ENCODE measurements at regions not wholly inside any gene's neighbourhood (a gene's known extent, or its start where the extent isn't known, plus 50 kb on each side); places are given as distances from the start of the nearest gene placed in this dataset.

DNA sequence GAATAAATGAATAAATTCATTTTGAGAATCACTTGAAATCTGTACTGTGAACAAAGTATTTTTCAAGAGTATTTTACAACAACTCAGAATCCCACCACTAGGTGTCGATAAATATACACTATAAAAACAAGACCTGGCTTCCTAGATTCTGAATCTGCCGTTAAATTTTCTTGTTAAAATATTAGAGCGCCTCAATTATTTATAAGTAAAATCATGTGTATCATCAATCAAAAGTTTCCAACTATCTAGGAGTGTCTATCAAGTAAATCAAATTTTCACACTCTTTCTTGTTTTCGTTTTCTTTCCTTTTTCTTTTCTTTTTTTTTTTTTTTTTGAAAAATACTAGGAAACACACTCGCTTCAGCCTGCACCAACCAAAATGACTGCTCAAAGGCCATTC lies 179.2 kb upstream of the DCN start:
- TF ChIP-seq, protein P1, sequence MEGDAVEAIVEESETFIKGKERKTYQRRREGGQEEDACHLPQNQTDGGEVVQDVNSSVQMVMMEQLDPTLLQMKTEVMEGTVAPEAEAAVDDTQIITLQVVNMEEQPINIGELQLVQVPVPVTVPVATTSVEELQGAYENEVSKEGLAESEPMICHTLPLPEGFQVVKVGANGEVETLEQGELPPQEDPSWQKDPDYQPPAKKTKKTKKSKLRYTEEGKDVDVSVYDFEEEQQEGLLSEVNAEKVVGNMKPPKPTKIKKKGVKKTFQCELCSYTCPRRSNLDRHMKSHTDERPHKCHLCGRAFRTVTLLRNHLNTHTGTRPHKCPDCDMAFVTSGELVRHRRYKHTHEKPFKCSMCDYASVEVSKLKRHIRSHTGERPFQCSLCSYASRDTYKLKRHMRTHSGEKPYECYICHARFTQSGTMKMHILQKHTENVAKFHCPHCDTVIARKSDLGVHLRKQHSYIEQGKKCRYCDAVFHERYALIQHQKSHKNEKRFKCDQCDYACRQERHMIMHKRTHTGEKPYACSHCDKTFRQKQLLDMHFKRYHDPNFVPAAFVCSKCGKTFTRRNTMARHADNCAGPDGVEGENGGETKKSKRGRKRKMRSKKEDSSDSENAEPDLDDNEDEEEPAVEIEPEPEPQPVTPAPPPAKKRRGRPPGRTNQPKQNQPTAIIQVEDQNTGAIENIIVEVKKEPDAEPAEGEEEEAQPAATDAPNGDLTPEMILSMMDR (IDR thresholded peaks at IDR 0.05; ENCODE audit: insufficient read depth, low read length, severe bottlenecking): peak; percentile 27
- no peak for FAIRE-seq
- H3K36me3 ChIP-seq (ENCODE audit: control insufficient read depth, insufficient read depth, low read length): no peaks in the 10 kb centered on the region
- peaks cover 2% of the 10 kb centered on the region for H3K27me3 ChIP-seq (ENCODE audit: control insufficient read depth, insufficient read depth, low read length)
- DNase-seq (ENCODE audit: low read depth): peak; percentile 50
- H3K4me3 ChIP-seq (ENCODE audit: low read depth, low read length): no peak overlapping the region

DNA sequence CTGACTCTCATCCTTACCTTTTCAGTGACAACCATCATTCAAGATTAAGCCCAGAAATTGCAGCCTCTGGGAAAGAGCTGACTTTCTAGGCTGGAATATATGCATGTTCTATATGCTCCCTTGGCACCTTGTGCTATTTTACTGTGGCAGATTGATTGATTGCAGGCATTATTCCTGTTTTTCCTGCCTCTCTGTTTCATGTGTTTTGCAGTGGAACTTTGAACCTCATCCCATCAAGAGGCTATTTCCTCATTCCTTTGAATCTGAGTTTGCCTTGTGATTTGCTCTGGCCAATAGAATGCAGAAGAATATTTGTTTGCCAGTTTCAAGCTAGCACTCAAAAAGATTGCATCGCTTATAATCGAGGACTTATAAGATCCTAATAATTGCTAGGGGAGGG lies 174.8 kb upstream of the DCN start:
- H3K36me3 ChIP-seq (ENCODE audit: control insufficient read depth, insufficient read depth, low read length): no peaks in the 10 kb centered on the region
- H3K27me3 ChIP-seq (ENCODE audit: control insufficient read depth, insufficient read depth, low read length): peaks cover 2% of the 10 kb centered on the region
- DNase-seq (ENCODE audit: low read depth) (no peak), FAIRE-seq (peak; percentile 7)
- TF ChIP-seq, protein P1 (IDR thresholded peaks at IDR 0.05; ENCODE audit: insufficient read depth, low read length, severe bottlenecking): no peak
- H3K4me3 ChIP-seq (ENCODE audit: low read depth, low read length): no peak overlapping the region

DNA sequence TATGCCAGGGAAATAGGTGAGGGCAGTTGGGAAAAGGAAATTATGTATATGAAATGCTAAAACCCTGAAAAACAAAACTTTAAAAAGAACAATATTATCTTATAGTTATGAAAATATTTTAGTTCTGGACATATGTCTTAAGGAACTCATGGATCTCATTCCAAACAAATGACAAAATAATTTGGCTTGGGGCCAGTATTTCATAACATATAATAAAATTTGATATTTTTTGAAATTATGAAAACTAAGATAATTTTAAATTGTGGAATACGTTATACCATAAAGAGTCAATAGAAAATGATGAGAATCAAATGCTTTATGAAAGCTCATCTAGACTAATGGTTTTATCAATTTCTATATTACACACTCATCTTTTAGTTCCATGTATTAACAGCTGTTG lies 173.8 kb upstream of the DCN start:
- Histone ChIP-seq H3K4me3 (ENCODE audit: low read depth, low read length) (no peak overlapping the region), H3K27me3 (ENCODE audit: control insufficient read depth, insufficient read depth, low read length) (no peaks in the 10 kb centered on the region), H3K36me3 (ENCODE audit: control insufficient read depth, insufficient read depth, low read length) (no peaks in the 10 kb centered on the region)
- no peak for DNase-seq (ENCODE audit: low read depth)
- TF ChIP-seq, protein P1 (IDR thresholded peaks at IDR 0.05; ENCODE audit: insufficient read depth, low read length, severe bottlenecking): no peak
- FAIRE-seq: no peak

DNA sequence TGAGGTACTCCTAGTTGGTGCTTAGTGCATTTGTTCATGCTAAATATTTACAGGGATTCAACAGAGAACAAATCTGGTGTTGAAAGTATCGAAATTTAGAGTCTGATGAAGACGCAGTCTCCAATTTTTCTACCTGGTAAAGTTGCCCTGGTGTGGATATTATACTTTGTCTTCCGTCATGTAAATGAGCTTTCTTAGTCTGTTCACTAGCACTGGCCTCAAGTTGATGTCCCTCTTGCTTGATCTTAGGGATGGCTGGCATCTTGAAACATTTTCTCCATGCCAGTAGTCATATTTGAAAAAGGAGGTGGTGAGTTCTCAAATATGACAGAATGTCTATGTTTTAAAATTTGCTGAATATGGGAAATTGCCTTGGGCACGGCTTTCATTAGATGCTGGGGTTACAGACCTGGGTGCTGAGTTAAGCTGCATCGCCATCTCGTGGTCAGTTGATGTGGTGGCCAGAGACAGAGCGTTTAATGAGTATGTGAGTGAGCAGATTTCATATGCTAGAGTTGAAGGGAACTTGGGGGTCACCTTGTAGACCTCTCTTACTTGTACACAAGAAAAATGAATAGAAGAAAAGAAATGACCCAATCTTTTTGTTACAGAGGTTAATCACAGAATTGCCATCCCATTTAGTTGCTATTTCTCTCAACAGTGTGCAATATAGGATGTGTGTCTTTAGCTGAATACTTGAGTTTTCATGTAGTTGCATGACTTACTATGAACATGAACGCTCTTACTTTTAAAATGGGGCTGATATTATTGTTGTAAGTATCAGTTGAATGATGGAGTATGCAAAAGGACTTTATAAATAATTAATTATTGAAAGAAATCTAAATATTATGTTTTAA lies 172.8 kb upstream of the DCN start:
- Histone ChIP-seq H3K4me3 (ENCODE audit: low read depth, low read length) (no peak overlapping the region), H3K27me3 (ENCODE audit: control insufficient read depth, insufficient read depth, low read length) (no peaks in the 10 kb centered on the region), H3K36me3 (ENCODE audit: control insufficient read depth, insufficient read depth, low read length) (no peaks in the 10 kb centered on the region)
- peak; percentile 64 for DNase-seq (ENCODE audit: low read depth)
- peak; percentile 86 for FAIRE-seq
- TF ChIP-seq, protein P1 (IDR thresholded peaks at IDR 0.05; ENCODE audit: insufficient read depth, low read length, severe bottlenecking): peak; percentile 80

DNA sequence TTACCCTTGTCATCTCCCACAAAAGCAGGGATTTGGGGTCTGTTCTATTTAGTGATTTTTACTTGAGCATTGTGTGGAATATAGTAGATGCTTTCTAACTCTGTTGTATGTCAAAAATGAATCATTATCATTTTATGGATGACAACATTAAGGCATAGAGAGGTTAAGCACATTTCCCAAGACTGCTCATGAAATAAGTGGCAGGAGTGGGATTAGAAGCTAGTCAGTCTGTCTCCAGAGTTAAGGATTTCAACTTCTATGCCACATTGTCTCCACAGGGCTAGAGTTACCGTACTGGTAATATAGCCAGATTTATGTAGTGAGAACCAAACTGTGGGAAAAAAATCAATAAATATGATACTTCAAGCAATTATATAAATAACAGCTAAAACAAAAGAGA lies 170.6 kb upstream of the DCN start:
- TF ChIP-seq, protein P1 (IDR thresholded peaks at IDR 0.05; ENCODE audit: insufficient read depth, low read length, severe bottlenecking): no peak
- H3K36me3 ChIP-seq (ENCODE audit: control insufficient read depth, insufficient read depth, low read length): no peaks in the 10 kb centered on the region
- H3K4me3 ChIP-seq (ENCODE audit: low read depth, low read length): no peak overlapping the region
- no peak for FAIRE-seq
- H3K27me3 ChIP-seq (ENCODE audit: control insufficient read depth, insufficient read depth, low read length): no peaks in the 10 kb centered on the region
- no peak for DNase-seq (ENCODE audit: low read depth)

DNA sequence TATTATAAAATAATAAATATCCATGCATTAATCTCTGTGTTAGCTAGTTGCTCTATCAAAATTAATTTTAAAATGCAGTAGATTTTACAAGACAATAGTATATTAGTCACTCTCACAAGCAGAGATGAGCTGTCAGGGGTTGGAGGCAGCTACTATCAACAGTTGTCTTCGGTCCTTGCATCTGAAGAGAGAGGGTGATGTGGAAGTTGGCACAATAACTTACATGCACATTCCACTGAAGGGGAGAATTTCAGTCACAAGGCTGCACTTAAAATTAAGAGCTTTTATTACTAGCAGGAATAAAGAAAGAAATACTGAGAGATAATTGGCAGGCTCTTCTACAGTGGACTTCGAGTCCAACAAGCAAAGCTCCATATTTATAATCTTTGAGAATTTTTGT lies 166.9 kb upstream of the DCN start:
- H3K27me3 ChIP-seq (ENCODE audit: control insufficient read depth, insufficient read depth, low read length): no peaks in the 10 kb centered on the region
- no peak overlapping the region for H3K4me3 ChIP-seq (ENCODE audit: low read depth, low read length)
- no peaks in the 10 kb centered on the region for H3K36me3 ChIP-seq (ENCODE audit: control insufficient read depth, insufficient read depth, low read length)
- no peak for FAIRE-seq
- no peak for DNase-seq (ENCODE audit: low read depth)
- TF ChIP-seq, protein P1 (IDR thresholded peaks at IDR 0.05; ENCODE audit: insufficient read depth, low read length, severe bottlenecking): no peak

All from bronchial epithelial cell (primary cell).